Tongue (tissue), 1 donor: ENCODE measurements at regions not wholly inside any gene's neighbourhood (a gene's known extent, or its start where the extent isn't known, plus 50 kb on each side); places are given as distances from the start of the nearest gene placed in this dataset.

Experiments used
- DNase-seq: peaks from one replicate; pipeline ENCODE4 v3.0.0-alpha.2; 2015

- no peak for DNase-seq
Observed at GRCh38 chr9:109883623-109884022, 103.6 kb downstream of the PALM2AKAP2 start.

- DNase-seq, result peak; percentile 45
Observed at GRCh38 chr9:109886041-109886440, 106.0 kb downstream of the PALM2AKAP2 start.

- no peak for DNase-seq
Observed at GRCh38 chr9:109886617-109887016, 106.6 kb downstream of the PALM2AKAP2 start.

GRCh38 chr9:109887079-109887478 is 107.1 kb downstream of the PALM2AKAP2 start:
- DNase-seq, result peak; percentile 74

GRCh38 chr9:109888695-109889094 is 108.7 kb downstream of the PALM2AKAP2 start:
- DNase-seq, result no peak

GRCh38 chr9:109889456-109889855 is 109.5 kb downstream of the PALM2AKAP2 start:
- DNase-seq, result no peak

- no peak for DNase-seq
Observed at GRCh38 chr9:109893241-109893640, 113.2 kb downstream of the PALM2AKAP2 start.

GRCh38 chr9:109894473-109894872 is 114.5 kb downstream of the PALM2AKAP2 start:
- no peak for DNase-seq

GRCh38 chr9:109894921-109895758 is 115.1 kb downstream of the PALM2AKAP2 start:
- DNase-seq, result peak; percentile 88

- peak; percentile 93 for DNase-seq
Observed at GRCh38 chr9:109901201-109901600, 121.2 kb downstream of the PALM2AKAP2 start.

GRCh38 chr9:109903515-109904138 is 123.6 kb downstream of the PALM2AKAP2 start:
- peak; percentile 88 for DNase-seq

GRCh38 chr9:109904666-109905065 is 124.7 kb downstream of the PALM2AKAP2 start:
- DNase-seq, result no peak

- DNase-seq, result no peak
Observed at GRCh38 chr9:109905472-109905871, 125.5 kb downstream of the PALM2AKAP2 start.

- DNase-seq, result no peak
Observed at GRCh38 chr9:109906766-109907382, 126.9 kb downstream of the PALM2AKAP2 start.

GRCh38 chr9:109907400-109907799 is 127.4 kb downstream of the PALM2AKAP2 start:
- no peak for DNase-seq

GRCh38 chr9:109907810-109908458 is 127.9 kb downstream of the PALM2AKAP2 start:
- no peak for DNase-seq

GRCh38 chr9:109908459-109909390 is 128.7 kb downstream of the PALM2AKAP2 start:
- DNase-seq, result no peak

GRCh38 chr9:109910671-109911518 is 130.9 kb downstream of the PALM2AKAP2 start:
- no peak for DNase-seq

GRCh38 chr9:109912082-109912582 is 132.1 kb downstream of the PALM2AKAP2 start:
- DNase-seq, result no peak

- peak; percentile 48 for DNase-seq
Observed at GRCh38 chr9:109912726-109913460, 132.9 kb downstream of the PALM2AKAP2 start.
